SW480 (cell line): ENCODE measurements at regions not wholly inside any gene's neighbourhood (a gene's known extent, or its start where the extent isn't known, plus 50 kb on each side); places are given as distances from the start of the nearest gene placed in this dataset.

Experiments
- DNase-seq: peaks from one replicate; pipeline ENCODE4 v3.0.0-alpha.2; 2016; ENCODE audit warnings: low spot score

DNA sequence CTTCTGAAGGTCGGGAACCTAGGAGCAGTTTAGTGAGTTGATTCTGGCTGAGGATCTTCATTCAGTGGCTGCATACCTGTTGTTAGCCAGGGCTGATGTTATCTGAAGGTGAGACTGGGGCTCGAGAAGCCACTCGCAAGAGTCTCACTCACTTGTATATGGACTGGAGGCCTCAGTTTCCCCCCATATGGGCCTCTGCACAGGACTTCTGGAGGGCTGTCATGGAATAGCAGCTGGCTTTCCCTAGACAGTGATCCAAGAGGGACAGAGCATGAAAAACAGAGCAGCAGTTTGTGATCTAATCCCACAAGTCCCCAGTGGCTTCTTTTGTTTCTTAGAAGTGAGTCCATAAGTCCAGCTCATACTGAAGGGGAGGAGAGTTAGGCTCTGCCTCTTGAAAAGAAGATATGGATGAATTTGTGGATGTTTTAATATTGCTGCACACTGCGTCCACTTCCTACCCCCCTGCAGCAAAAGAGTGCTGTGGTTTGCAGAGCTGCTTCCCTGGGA lies 623.4 kb downstream of the CDH26 start:
- DNase-seq, result no peak

DNA sequence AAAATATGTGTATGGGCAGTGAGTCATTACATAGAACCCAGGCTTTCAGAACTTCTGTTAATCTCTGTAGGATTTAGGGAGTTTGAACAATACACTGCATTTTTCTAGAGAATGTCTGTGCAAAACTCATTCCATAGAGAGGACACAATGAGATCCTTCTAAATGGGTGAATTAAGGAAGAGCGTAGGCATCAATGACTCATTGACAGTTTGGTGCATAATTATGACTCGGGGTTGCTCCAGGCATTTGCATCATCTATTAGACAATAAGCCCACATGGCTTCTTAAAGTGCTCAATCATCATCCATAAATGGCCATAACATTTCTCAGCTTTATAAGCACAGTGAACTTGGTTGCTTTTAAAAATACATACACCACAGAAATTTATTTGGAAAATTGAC lies 625.5 kb downstream of the CDH26 start:
- DNase-seq, result no peak

DNA sequence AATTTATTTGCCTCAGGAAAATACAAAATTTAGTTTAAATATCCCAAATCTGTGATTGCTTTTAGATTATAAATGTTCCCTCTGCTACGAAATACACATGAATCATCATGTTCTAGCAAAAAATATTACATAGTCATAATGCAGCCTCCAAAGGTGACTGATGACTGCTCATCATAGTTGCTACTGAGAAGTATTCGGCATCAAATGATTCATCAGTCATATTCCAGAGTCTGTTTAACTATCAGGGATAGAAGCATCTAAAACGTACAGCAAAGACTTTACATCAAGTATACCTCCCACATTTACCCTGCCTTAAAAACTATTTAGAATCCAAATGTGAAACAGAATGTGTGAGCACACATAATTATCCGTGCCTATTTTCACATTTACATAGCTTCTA lies 626.0 kb downstream of the CDH26 start:
- DNase-seq, result no peak

DNA sequence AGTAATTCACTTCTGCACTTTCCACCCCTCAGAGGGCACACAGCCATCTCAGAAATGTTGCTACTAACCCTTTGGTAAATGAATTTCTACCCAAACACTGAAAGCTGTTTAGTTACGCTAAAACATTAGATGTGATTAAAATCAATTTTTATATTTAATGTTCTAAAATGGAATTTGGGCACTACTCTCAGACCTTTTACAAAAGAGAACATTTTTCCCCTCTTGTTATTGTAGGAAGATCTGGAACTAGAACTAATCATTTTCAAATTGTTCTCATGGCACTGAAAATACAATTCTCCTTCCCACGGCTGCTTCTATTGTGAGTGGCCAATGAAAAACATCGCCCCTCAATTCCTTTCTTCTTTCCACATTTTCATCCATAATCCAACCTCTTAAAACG lies 627.4 kb downstream of the CDH26 start:
- DNase-seq, result no peak

DNA sequence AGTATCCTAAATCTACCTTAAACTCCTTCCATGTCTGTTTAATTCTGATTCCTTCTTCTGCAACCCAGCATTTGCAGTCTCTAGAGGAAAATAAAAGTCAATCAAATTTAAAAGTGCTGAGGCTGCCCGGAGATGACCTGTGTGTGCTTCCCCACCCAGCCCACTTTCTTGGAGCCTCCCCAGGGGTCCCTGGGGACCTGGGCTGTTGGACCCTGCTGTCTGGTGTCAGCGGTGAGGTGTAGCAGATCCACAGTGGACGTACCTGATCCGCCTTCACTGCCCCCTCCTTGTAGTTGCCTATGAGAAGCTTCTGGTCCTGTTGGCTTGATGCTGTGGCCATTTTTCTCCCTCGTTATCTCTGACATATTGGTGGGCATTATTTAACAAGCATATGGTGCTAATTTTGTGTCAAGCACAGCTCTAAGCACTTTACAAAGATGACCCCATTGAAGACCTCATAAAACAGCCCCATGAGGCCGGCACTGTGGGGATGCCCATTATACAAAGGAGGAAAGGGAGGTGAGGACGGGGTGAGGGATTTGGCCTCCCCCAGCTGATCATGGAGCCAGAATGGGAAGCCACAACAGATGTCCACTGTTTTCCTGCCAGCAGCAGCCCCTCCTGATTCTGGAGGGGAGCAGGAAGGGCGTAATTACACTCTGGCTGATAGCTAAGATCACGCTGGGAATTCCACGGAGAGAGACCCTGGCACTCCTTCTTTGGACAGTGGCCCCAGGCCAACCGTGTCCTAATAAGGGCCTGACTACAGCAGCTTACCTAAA lies 628.2 kb downstream of the CDH26 start:
- no peak for DNase-seq

DNA sequence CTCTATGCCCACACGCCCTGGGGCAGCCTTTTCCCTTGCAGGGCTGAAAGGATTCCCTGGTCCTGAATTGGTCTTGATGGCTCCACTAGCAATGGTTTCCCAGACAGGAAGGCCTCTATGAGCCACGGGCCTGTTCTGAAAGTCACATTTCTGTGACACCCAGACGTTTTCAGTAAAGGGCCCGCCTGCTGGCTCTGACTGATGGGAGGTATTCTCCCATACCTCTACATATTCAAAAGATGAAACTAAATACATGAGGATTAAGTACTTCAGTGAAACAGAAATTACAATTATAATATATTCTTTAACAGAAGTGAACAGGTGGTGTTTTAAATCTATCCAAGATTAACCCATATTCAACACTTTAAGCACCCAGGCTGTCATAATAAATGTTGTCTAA lies 629.8 kb downstream of the CDH26 start:
- DNase-seq, result no peak

DNA sequence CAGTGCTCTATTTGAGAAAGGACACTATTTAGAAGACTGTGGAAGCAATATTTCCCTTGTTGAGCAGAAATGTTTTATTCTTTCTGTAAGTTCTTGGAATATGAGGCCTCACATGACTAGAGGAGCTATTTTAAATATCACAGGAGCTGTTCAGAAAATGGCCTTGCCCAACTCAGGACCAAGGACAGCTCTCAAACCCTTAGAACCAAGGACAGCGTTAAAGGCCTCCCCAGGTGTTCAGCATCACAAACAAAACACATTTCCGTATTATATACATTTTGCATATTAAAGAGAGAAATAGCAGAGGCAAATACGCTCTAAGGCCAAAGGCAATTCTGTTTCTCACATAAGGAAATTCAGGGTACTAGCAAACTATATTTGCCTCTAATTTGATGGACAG lies 631.4 kb downstream of the CDH26 start:
- peak; percentile 29 for DNase-seq

DNA sequence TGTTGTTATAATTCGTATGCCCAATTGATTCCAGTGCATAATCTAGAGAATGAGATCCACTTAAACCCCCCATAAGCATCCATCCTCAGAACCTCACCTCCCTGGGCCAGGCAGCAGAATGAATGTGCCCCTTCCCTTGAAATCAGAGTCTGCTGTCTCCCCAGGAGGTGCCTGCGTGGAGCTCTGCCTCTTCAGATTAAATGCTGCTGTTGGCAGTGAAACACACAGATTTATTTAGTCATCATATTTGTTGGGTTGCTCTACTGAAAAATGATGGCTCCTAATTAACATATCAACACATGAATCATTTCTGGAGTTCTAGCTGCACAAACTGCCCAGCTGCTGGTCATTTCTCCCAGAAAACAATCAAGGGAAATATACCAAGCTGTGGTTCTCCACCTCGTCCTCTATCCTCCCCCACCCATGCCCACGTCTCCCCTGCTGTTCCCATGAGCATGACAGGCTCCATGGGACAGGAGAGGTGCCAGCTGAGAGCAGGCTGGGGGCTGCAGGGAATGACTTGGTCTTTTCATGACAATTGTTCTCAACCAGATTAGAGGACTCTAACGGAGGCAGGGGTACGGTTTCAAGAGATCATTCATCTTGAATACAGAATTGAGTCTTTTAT lies 633.1 kb downstream of the CDH26 start:
- DNase-seq, result no peak

DNA sequence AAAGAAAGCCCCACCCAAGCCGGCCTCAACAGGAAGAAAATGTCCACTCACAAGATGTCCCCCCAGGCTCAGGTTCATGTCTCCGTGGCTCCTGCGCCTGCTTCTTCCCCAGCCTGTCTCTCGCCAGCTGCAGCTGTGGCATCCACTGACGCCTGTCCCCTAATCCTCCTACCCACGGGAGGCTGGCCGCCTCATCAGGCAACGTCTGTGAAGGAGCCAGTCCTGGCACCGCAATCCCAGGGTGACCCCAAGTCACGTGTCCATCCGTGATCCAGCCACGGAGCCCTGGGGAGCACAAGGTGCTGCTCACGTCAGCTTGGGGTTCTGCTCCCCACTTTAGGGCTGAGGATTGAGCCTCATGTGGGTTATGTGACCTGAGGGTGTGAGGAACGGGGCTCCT lies 640.3 kb downstream of the CDH26 start:
- DNase-seq, result no peak

DNA sequence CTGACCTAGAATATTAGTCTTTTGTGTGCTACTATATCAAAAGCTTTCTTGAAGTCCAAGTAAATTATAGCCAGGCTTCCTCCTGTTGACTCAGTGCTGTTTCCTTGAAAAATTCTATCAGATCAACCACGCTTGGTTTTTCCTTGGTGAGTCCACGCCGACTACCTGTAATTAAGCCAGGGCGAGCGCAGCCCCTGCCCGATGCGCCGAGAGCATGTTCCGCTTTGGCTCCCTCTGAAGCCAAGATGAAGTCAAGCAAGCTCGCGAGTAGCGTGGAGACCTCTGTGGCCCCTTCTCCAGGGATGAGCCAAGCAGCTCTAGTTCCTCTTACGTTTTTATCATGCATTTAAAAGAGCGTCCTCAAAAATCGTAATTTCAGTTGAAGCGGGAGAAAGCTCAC lies 641.2 kb downstream of the CDH26 start:
- no peak for DNase-seq

DNA sequence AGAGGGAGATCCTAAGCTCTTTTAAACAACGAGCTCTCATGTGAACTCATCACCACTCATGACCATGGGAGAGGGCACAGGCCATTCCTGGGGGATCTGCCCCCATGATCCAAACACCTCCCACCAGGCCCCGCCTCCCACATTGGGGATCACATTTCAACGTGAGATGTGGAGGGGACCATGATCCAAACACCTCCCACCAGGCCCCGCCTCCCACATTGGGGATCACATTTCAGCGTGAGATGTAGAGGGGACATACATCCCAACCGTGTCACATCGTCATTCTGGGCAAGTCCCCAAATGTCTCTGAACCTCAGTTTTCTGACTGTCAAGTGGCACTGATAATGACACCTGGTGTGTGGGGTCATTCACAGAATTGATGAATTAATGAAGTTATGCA lies 641.8 kb downstream of the CDH26 start:
- no peak for DNase-seq

DNA sequence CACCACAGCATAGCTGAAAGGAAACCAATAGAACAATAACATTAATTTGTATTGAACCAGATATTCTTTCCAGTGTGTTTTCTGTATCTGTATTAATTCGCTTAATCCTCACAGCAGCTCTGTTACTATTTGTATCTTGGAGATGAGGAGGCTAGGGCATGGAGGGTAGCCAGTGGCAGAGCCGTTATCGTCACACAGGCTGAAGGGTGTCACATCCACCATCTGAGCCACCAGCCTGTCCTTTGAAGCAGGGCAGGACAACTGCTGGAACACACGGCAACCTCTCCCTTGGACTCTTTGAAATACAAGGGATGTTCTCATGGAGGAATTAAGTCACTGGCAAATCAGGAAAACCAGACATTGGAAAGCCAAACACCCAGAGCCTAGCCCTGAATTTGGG lies 628.0 kb upstream of the CDH4 start:
- DNase-seq, result no peak

DNA sequence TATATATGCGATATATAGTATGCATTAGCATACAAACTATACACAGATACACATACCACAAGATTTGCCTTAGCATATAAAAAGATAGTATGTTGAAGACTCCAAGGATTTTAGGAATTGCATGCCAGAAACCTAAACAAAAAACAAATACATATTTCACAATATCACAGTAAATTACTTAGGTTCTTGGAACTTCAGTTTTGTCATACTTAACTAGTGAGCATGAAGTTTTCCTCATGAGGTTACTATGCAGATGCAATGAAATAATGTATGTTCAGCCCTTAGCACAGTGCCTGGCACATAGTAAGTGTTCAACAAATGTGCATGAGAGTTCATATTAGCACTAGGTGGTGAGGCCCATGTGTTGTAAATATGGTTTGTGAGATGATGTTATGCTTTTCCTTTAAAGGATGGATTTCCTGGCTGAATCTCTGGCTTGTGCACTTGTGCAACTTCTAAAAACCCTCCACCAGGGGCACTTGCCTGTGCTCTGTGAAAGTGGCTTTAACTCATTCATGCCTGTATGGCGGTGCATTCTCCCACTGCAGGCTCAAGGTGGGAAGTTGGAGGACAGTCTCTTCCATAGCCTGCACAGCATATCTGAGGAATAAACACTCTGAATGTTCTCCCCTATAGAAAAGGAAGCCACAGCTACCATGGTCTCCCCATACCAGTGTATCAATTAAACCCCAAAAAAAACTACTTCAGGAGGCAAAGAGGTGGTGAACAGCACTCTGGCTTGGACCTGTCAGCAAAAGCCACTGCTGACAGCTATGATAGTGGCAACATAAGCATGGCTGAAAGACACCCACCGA lies 624.1 kb upstream of the CDH4 start:
- no peak for DNase-seq

DNA sequence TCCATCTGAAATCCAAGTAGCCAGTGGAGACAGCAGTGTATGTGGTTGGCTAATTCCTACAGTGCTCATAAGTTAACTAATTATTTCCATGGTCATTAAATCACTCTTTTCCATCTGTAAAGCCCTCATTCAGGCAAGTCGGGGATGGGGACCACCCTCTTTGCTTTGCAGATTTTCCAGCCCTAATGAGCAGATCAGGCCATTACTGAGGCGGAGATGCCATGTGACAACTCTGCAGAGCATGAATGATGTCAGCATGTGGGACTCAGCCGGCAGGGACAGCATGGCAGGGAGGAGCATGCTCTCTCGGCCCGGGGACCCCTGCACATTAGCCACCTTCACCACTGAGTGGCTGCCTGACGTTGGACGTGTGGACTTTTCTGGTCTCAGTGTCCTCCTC lies 623.3 kb upstream of the CDH4 start:
- DNase-seq, result no peak

DNA sequence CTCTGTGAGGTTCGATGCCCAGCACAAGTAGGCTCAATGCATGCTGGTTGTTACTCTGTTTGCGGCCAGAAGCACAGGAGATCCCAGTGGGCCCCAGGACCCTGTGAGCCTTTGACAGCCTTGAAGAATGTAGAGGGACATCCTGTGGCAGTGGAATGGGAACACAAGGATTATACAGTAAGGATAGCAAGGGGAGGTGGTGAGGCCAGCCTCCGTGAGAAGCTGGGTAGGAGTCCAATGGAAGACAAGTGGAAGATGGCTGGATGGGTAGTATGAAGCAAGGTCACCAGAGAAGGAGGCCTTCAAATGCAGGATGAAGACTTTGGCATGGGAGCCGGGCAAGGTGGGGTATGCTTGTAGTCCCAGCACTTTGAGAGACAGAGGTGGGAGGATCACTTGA lies 622.9 kb upstream of the CDH4 start:
- DNase-seq, result no peak

DNA sequence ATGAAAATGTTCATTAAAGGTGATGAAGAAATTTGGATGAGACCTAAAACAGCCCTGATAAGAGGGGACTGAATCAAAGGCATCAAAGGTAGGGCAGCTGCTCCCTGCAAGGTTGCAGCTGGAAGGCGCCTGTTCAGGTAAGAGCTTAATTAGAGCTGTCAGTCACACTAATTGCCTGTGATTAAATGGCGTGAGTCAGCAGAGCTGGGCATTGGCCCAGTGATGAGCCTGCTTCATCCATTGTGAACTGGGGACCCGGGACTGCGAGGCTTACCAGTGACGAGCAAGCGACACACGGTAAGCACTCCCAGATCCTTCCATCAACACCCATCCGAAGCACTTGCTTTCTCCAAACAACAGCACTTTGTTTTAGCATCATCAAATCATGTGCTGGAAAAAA lies 621.5 kb upstream of the CDH4 start:
- DNase-seq, result peak; percentile 70

DNA sequence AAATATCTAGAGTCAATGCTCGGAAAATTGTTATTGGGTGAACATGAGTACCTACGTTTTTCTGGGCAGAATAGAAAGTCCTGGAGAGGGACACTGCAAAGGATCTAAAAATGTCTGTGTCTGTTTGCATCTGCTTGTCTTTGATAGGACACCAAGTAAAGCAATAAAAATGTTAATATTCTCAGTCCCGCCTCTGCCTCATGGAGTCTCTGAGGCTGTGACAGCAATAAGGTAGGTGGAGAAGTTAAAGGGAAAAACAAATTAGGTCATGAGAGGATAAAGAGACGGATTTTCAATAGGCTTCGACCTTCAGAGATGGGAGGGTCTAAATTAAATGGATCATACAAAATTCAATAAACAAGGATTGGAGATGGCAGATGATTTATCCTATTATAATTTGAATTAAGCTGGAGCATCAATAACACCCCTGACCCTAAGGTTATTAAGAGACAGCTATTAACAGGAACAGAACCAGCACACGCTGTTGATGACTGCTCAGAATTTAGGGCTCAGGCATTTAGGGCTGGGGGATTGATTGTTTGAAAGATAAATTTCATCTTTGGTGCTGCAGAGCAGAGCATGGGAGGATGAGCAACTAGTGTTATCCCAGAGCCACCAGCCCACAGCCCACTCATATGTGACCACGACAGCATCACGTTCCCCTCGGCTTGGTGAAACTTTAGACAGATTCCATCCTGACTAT lies 620.3 kb upstream of the CDH4 start:
- no peak for DNase-seq

DNA sequence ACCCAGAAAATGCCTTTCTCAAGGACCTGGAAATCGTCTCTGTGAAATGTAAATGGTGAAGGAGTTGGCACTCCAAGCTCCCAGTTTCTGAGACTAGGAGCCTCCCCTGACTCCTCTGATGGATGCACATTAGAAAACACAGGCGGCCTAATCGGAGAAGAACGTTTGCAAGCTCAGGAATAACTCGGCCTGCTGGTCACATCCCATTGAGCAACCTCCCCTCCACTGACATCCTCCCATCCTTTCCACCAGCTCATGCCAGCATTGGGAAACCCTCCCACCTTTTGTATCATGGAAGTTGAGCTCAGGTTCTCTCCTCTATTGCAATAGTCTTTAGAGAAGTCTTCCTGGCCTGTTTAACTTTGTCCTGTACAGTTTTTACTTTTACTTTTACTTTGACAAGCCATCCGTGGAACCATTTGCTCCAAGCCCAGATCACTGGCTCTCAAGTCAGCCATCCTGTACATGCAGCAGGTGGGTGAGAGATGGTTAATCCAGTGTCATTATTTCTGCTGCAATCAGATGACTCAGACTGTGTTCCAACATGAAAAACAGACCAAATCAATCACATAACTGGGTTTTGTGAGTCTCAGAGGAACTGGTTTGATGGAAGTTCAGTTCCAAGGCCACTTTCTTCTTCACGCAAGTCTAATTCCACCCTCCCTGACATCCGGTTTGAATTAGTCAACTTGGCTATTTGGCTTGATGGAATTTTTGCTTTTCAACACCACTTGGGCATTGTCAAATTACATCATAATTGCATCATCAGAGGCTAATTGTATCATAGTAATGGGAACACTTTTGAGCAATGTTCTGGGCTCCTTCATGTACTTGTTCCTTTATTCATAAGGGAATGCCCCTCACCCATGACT lies 619.4 kb upstream of the CDH4 start:
- DNase-seq, result peak; percentile 51

DNA sequence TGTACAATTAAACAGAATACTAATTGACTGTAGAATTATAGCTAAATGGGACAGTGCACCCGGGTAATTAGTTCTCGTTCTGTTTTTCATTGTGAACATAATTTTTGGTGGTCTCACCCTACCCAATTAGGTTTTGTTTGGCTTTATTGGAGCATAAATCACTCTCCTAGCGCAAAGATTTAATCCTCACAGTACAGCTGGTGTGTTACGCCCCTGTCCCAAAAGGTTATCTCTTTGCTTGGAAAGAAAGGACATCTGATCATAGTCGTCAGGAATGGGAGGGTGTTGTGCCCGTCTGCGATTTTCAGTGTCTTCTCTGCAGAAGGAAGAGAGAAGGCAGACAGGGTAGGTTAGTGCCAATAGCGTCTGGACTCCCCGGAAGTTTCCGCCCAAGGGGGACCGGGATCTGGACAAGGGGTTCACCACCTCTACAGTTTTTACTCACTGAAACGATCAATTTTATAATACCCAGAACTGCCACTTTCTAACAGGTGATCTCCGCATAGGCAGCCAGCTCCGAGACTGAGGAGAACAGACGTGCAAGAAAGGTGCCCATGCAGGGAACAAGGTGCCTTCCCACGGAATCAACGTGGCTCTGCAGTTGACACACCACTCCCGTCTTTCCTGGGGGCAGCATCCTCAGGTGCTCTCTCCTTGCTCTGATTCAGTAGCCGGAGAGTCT lies 617.4 kb upstream of the CDH4 start:
- DNase-seq, result no peak

DNA sequence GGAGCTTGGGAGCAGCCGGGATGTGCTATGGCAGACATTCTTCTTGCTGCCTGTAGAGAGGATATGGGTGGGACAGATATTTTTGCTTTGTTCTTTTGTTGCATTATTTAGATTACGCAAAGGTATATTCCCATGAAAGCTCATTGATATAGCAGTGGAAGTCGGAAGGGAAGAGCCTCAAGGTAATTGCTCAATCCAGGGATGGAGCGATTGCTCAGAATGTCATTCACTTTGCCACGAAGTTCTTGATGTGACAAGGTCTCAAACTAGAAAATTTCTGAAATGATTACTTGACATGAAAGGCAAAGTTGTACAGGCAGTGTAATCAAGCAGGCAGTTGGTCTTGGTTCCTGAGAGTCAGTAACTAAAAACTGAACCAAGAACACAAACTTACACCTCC lies 615.6 kb upstream of the CDH4 start:
- no peak for DNase-seq

DNA sequence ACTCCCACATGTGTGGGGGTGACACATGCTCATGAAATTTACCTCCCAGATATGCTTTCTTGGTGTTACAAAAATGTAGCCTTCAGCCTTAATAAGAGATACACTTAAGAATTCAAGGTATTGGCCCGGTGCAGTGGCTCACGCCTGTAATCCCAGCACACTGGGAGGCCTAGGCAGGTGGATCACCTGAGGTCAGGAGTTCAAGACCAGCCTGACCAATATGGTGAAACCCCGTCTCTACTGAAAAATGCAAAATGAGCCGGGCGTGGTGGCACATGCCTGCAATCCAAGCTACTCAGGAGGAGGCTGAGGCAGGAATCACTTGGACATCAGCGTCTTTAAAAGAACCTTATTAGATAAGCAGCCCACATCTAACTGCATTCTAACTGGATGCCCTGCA lies 614.3 kb upstream of the CDH4 start:
- DNase-seq, result no peak
